ENCODE measurements at regions not wholly inside any gene's neighbourhood (a gene's known extent, or its start where the extent isn't known, plus 50 kb on each side); places are given as distances from the start of the nearest gene placed in this dataset.

DNA sequence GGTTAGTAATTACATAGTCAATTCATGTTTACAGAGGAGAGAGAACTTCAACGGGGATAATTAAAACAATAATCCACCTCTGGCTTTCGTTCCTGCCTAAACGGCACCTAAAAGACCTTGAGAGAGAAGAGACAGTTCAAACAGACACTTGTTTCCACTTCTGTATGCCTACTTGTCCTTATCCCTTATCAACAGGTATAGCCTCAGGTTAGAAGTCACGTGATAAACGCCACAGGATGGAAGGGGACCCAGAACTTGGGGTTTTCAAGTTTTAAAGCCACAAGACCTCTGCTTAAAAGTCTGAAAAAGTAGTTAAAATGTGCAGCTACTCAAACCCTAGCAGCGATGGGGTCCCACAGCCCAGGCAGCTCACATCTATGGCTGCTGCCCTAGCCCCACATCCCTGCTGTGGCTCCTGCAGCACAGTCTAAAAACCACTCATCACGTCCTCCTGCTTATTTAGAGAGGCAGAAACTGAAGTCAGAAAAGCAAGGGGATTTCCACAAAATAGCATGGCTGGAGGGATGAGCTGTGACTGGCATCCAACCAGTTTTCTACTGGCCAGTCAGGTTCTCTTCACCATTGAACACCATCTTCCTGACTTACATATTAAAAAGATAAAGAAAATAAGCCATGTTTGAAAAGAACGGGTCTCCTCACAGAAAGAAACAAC lies 51.2 kb upstream of the SEC16B start:
- no peak for TF ChIP-seq CTCF (conservative IDR thresholded peaks at IDR 0.05; ENCODE audit: low read length)
- H3K4me3 ChIP-seq (ENCODE audit: low read length), result no peak overlapping the region
- DNase-seq (ENCODE audit: low read depth), result no peak

DNA sequence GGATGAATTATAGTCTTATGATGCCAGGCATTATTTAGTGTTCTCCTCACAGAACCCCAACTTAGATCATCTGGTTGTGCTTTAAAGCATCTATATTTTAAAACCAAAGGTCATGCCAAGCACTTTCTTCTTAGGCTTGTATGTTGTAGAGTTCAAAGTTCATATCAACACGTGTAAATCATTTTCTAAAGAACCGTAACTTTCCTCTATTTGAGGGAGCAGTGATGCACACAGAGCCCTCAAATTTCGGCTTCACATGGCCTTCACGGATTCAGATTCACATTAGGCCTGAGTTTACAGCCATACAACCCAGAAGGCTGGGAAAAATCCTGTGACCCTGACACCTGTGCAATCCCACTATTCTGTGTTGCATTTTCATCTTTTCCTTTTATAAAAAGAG lies 52.1 kb upstream of the SEC16B start:
- DNase-seq (ENCODE audit: low read depth), result no peak
- no peak overlapping the region for H3K4me3 ChIP-seq (ENCODE audit: low read length)
- no peak for TF ChIP-seq CTCF (conservative IDR thresholded peaks at IDR 0.05; ENCODE audit: low read length)

GRCh38 chr1:178023181-178023618 lies 53.3 kb upstream of the SEC16B start:
- H3K4me3 ChIP-seq (ENCODE audit: low read length), result no peak overlapping the region
- no peak for TF ChIP-seq CTCF (conservative IDR thresholded peaks at IDR 0.05; ENCODE audit: low read length)
- DNase-seq (ENCODE audit: low read depth), result no peak

GRCh38 chr1:178024504-178024903 lies 54.6 kb upstream of the SEC16B start:
- no peak overlapping the region for H3K4me3 ChIP-seq (ENCODE audit: low read length)
- DNase-seq (ENCODE audit: low read depth), result no peak
- TF ChIP-seq CTCF (conservative IDR thresholded peaks at IDR 0.05; ENCODE audit: low read length), result no peak

GRCh38 chr1:178025613-178026356 lies 55.9 kb upstream of the SEC16B start:
- no peak overlapping the region for H3K4me3 ChIP-seq (ENCODE audit: low read length)
- DNase-seq (ENCODE audit: low read depth), result no peak
- no peak for TF ChIP-seq CTCF (conservative IDR thresholded peaks at IDR 0.05; ENCODE audit: low read length)

- no peak for DNase-seq (ENCODE audit: low read depth)
- TF ChIP-seq CTCF (conservative IDR thresholded peaks at IDR 0.05; ENCODE audit: low read length), result no peak
- H3K4me3 ChIP-seq (ENCODE audit: low read length), result no peak overlapping the region
These were observed 59.1 kb upstream of the SEC16B start for GRCh38 chr1:178028841-178029481.
